Gastrocnemius medialis (tissue), 4 donors: ENCODE measurements at regions not wholly inside any gene's neighbourhood (a gene's known extent, or its start where the extent isn't known, plus 50 kb on each side); places are given as distances from the start of the nearest gene placed in this dataset.

Source experiments
- POLR2A ChIP-seq, 2 donors: fragments of 450-650 bp; IDR thresholded peaks; one replicate each; pipeline ENCODE4 v1.6.1; 2017; ENCODE audit warnings: antibody characterized with exemption in 2 of 2, mild to moderate bottlenecking in 2 of 2, moderate library complexity in 2 of 2
- TF ChIP-seq, protein P1 (sequence below), 5 experiments: fragments of 450-650 bp in 3 of 5; fragments of 200-600 bp in 2 of 5; sonication (generic) in 2 of 5; IDR thresholded peaks in 4 of 5; conservative IDR thresholded peaks in 1 of 5; 1 replicate in 4 of 5; 2 replicates in 1 of 5; pipeline ENCODE4 v1.5.1; 2016 to 2019; ENCODE audit warnings: antibody characterized with exemption in 5 of 5, mild to moderate bottlenecking in 3 of 5, moderate library complexity in 3 of 5

DNA sequence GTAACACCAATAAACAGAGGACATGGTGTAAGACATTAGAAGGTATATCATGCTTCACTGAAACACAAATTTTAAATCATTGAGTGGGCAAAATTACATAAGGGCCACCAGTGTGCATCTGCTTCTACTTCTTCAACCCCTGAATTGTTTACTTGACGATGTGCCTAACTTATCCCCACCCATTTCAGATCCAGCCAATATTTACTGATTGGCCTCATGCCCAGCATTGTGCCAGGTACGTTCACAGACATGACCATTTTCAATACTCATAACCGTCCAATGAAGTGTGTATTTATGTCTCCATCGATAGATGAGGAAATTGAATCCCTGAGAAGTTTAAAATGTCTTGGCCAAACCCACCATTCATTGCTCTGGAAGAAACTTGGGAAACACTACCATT, 208.3 kb upstream of the MID1 start:
- TF ChIP-seq, protein P1, sequence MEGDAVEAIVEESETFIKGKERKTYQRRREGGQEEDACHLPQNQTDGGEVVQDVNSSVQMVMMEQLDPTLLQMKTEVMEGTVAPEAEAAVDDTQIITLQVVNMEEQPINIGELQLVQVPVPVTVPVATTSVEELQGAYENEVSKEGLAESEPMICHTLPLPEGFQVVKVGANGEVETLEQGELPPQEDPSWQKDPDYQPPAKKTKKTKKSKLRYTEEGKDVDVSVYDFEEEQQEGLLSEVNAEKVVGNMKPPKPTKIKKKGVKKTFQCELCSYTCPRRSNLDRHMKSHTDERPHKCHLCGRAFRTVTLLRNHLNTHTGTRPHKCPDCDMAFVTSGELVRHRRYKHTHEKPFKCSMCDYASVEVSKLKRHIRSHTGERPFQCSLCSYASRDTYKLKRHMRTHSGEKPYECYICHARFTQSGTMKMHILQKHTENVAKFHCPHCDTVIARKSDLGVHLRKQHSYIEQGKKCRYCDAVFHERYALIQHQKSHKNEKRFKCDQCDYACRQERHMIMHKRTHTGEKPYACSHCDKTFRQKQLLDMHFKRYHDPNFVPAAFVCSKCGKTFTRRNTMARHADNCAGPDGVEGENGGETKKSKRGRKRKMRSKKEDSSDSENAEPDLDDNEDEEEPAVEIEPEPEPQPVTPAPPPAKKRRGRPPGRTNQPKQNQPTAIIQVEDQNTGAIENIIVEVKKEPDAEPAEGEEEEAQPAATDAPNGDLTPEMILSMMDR (IDR thresholded peaks at IDR 0.05 in 4 of 5, conservative IDR thresholded peaks at IDR 0.05 in 1 of 5), result no peak
- TF ChIP-seq POLR2A (IDR thresholded peaks at IDR 0.05), result no peak
